Right kidney (tissue), 1 donor: ENCODE measurements at regions not wholly inside any gene's neighbourhood (a gene's known extent, or its start where the extent isn't known, plus 50 kb on each side); places are given as distances from the start of the nearest gene placed in this dataset.

Source experiments
- DNase-seq: peaks from one replicate; pipeline ENCODE4 v3.0.0-alpha.2; 2016

GRCh38 chrX:23228950-23229448 is 105.7 kb upstream of the PTCHD1 start:
- peak; percentile 14 for DNase-seq

- no peak for DNase-seq
Observed at GRCh38 chrX:23235051-23235450, 99.6 kb upstream of the PTCHD1 start.

GRCh38 chrX:23246001-23246400 is 88.6 kb upstream of the PTCHD1 start:
- DNase-seq = no peak

- no peak for DNase-seq
Observed at GRCh38 chrX:23248187-23248586, 86.5 kb upstream of the PTCHD1 start.

- DNase-seq = no peak
Observed at GRCh38 chrX:23251043-23251442, 83.6 kb upstream of the PTCHD1 start.

GRCh38 chrX:23263892-23264291 is 70.8 kb upstream of the PTCHD1 start:
- no peak for DNase-seq

GRCh38 chrX:23269923-23270322 is 64.7 kb upstream of the PTCHD1 start:
- DNase-seq = no peak

- no peak for DNase-seq
Observed at GRCh38 chrX:23271026-23271425, 63.6 kb upstream of the PTCHD1 start.

GRCh38 chrX:23276475-23276874 is 58.2 kb upstream of the PTCHD1 start:
- DNase-seq = no peak
